A673 (cell line): ENCODE measurements at regions not wholly inside any gene's neighbourhood (a gene's known extent, or its start where the extent isn't known, plus 50 kb on each side); places are given as distances from the start of the nearest gene placed in this dataset.
"Not testable (repeated sequence)": the region's sequence is repeated elsewhere in the genome, so short reads cannot be mapped to it uniquely, and the experiment has no call there.

Experiments used
- EZH2 ChIP-seq: fragments of 200-600 bp; sonication (generic); IDR thresholded peaks from 2 replicates; pipeline ENCODE4 v1.6.1; 2017; ENCODE audit warnings: borderline replicate concordance, low read depth, mild to moderate bottlenecking, mixed read lengths, antibody characterized with exemption, low read length; ENCODE audit not compliant: poor library complexity, severe bottlenecking
- TF ChIP-seq, protein P1 (sequence below): fragments of 300-800, 200-600 bp; sonication (generic); conservative IDR thresholded peaks from 2 replicates; pipeline ENCODE4 v1.5.1; 2017; ENCODE audit warnings: low read depth, mild to moderate bottlenecking, antibody characterized with exemption, low read length, moderate library complexity, mixed read lengths

DNA sequence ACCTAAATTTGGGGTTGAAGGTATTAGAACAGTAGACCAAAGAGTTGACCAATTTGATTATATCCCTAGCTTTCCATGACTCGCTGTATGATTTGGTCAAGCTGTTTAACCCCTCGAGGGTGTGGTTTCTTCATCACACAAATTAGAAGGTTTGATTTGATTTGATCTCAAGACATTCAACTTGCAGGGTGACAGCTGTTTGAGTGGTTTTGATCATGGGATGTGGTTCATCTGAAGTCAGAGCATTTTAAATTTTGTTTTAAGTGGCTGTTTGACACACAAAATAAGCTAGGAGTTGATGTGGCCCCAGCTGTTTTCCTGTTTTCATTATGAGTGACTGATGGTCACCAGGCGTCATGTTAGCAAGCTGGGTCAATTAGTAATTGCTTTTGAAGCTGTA, 52.7 kb upstream of the FABP2 start:
- TF ChIP-seq, protein P1, sequence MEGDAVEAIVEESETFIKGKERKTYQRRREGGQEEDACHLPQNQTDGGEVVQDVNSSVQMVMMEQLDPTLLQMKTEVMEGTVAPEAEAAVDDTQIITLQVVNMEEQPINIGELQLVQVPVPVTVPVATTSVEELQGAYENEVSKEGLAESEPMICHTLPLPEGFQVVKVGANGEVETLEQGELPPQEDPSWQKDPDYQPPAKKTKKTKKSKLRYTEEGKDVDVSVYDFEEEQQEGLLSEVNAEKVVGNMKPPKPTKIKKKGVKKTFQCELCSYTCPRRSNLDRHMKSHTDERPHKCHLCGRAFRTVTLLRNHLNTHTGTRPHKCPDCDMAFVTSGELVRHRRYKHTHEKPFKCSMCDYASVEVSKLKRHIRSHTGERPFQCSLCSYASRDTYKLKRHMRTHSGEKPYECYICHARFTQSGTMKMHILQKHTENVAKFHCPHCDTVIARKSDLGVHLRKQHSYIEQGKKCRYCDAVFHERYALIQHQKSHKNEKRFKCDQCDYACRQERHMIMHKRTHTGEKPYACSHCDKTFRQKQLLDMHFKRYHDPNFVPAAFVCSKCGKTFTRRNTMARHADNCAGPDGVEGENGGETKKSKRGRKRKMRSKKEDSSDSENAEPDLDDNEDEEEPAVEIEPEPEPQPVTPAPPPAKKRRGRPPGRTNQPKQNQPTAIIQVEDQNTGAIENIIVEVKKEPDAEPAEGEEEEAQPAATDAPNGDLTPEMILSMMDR: not testable (repeated sequence)
- TF ChIP-seq EZH2: not testable (repeated sequence)
